ENCODE measurements at regions not wholly inside any gene's neighbourhood (a gene's known extent, or its start where the extent isn't known, plus 50 kb on each side); places are given as distances from the start of the nearest gene placed in this dataset.

DNA sequence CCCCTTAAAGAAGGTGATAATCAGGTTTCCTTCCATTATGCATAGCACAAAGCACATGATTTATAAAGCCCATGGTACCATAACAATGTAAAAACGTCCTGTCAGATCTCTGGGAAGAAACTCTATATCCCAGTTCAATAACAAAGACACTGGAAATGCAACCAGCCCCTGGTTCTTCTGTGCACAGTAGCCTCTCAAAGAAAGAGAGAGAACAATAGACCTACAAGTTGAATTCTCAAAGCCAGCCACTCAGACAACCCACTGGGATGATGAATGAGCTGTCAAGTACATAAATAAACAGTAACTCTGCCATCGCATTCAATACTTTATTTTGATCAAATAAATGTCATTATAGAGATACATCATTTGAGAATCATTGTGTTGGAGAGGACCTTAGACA is 400.1 kb upstream of the CPEB2 start:
- no peaks in the 10 kb centered on the region for H3K36me3 Mint-ChIP-seq (ENCODE audit: low read depth)
- no peak overlapping the region for H3K4me3 Mint-ChIP-seq
- no peak overlapping the region for H3K27ac Mint-ChIP-seq
- peaks cover 3% of the 10 kb centered on the region for H3K27me3 Mint-ChIP-seq (ENCODE audit: low read depth)
- H3K4me1 Mint-ChIP-seq (ENCODE audit: low read depth) = no peaks in the 10 kb centered on the region
- CTCF ChIA-PET = no interaction called here
- H3K9me3 Mint-ChIP-seq = no peaks in the 10 kb centered on the region
- no peak for DNase-seq
- intact Hi-C loops (cut with micrococcal nuclease) = no loop called here

DNA sequence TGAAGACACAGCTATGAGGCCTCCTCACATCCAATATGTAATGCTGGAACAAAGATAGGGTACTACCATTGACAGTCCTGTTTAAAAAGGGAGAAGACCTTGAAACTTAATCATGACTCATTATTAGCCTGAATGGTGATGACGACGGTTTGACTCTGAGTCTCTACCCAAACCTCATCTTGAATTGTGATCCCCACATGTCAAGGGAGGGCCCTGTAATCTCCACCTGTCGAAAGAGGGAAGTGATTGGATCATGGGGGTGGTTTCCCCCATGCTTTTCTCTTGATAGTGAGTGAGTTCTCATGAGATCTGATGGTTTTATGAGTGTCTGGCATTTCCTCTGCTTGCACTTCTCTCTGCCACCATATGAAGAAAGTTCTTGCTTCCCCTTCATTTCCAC is 395.3 kb upstream of the CPEB2 start:
- DNase-seq = no peak
- CTCF ChIA-PET = no interaction called here
- Mint-ChIP-seq H3K9me3 (no peaks in the 10 kb centered on the region), H3K4me3 (no peak overlapping the region), H3K27ac (no peak overlapping the region), H3K4me1 (ENCODE audit: low read depth) (no peaks in the 10 kb centered on the region), H3K36me3 (ENCODE audit: low read depth) (no peaks in the 10 kb centered on the region), H3K27me3 (ENCODE audit: low read depth) (peaks cover 8% of the 10 kb centered on the region)
- intact Hi-C loops (cut with micrococcal nuclease) = no loop called here

- H3K27me3 Mint-ChIP-seq (ENCODE audit: low read depth) = peaks cover 8% of the 10 kb centered on the region
- no peaks in the 10 kb centered on the region for H3K4me1 Mint-ChIP-seq (ENCODE audit: low read depth)
- H3K27ac Mint-ChIP-seq = no peak overlapping the region
- H3K9me3 Mint-ChIP-seq = no peaks in the 10 kb centered on the region
- CTCF ChIA-PET = no interaction called here
- H3K4me3 Mint-ChIP-seq = no peak overlapping the region
- intact Hi-C loops (cut with micrococcal nuclease) = no loop called here
- DNase-seq = no peak
- H3K36me3 Mint-ChIP-seq (ENCODE audit: low read depth) = no peaks in the 10 kb centered on the region
Observed at GRCh38 chr4:14607578-14607977, 394.7 kb upstream of the CPEB2 start.

GRCh38 chr4:14608630-14609029 is 393.7 kb upstream of the CPEB2 start:
- Mint-ChIP-seq H3K36me3 (ENCODE audit: low read depth) (no peaks in the 10 kb centered on the region), H3K27me3 (ENCODE audit: low read depth) (peaks cover 13% of the 10 kb centered on the region), H3K27ac (no peak overlapping the region), H3K4me1 (ENCODE audit: low read depth) (no peaks in the 10 kb centered on the region), H3K4me3 (no peak overlapping the region), H3K9me3 (no peaks in the 10 kb centered on the region)
- intact Hi-C loops (cut with micrococcal nuclease) = no loop called here
- no peak for DNase-seq
- CTCF ChIA-PET = no interaction called here

DNA sequence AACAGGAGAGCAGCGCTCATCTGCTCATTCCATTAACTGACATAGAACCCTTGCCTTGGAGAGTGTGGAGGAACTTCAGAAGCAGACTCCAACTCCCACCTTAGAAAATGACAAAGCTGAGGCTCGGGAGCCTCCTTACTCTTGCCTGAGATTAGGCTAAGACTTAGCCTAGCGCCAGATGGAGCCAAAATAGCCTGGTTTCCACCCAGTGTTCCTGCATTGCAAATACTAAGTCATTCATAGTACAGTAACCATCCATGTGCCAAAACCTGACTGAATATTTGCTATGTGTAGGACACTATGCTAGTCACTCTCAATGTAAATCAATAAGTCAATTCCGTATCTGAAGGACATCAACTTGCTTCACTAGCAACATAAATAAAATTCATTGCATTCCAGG is 387.4 kb upstream of the CPEB2 start:
- H3K9me3 Mint-ChIP-seq = no peaks in the 10 kb centered on the region
- peaks cover 21% of the 10 kb centered on the region for H3K27me3 Mint-ChIP-seq (ENCODE audit: low read depth)
- H3K4me3 Mint-ChIP-seq = no peak overlapping the region
- intact Hi-C loops (cut with micrococcal nuclease) = loop anchor here (10.0 kb wide), 1 partner anchor 60 kb away; no protein-coding TSS in a partner anchor
- no peak for DNase-seq
- H3K27ac Mint-ChIP-seq = no peak overlapping the region
- no peaks in the 10 kb centered on the region for H3K4me1 Mint-ChIP-seq (ENCODE audit: low read depth)
- no peaks in the 10 kb centered on the region for H3K36me3 Mint-ChIP-seq (ENCODE audit: low read depth)
- CTCF ChIA-PET = no interaction called here

- Mint-ChIP-seq H3K27me3 (ENCODE audit: low read depth) (peaks cover 21% of the 10 kb centered on the region), H3K36me3 (ENCODE audit: low read depth) (no peaks in the 10 kb centered on the region), H3K4me1 (ENCODE audit: low read depth) (no peaks in the 10 kb centered on the region), H3K27ac (no peak overlapping the region), H3K4me3 (no peak overlapping the region), H3K9me3 (no peaks in the 10 kb centered on the region)
- intact Hi-C loops (cut with micrococcal nuclease) = loop anchor here (10.0 kb wide), 1 partner anchor 59 kb away; no protein-coding TSS in a partner anchor
- CTCF ChIA-PET = no interaction called here
- DNase-seq = no peak
Observed at GRCh38 chr4:14615671-14616070, 386.6 kb upstream of the CPEB2 start.

DNA sequence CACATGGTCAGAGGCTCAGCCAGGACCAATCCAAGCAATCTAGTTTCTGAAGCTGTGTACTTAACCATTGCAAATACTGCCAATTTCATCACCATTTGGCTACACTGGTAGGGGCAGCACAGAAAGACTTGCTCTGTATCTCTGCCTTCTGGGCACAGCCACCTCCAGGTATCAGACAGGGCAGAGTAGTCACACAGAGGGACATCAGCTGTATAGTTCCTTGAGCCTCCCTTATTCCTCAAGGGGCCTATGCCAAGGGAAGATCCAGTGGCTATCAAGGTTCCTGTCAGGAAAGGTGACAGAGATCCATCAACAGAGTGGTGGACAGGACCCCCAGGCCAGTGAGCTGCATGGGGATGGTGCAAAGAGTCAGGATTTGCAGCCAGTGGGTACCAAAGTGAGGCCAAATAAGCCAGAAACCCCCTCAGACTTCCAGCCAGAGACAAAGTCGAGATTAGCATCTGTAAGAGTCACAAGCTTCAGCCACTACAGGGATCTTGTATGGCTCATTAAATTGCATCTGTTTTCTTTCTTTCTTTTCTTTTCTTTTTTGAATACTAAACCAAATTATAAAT is 381.6 kb upstream of the CPEB2 start:
- Mint-ChIP-seq H3K27me3 (ENCODE audit: low read depth) (peaks cover 11% of the 10 kb centered on the region), H3K4me3 (no peak overlapping the region), H3K36me3 (ENCODE audit: low read depth) (no peaks in the 10 kb centered on the region), H3K9me3 (peaks cover 3% of the 10 kb centered on the region), H3K4me1 (ENCODE audit: low read depth) (no peaks in the 10 kb centered on the region), H3K27ac (no peak overlapping the region)
- CTCF ChIA-PET = no interaction called here
- DNase-seq = no peak
- intact Hi-C loops (cut with micrococcal nuclease) = no loop called here

DNA sequence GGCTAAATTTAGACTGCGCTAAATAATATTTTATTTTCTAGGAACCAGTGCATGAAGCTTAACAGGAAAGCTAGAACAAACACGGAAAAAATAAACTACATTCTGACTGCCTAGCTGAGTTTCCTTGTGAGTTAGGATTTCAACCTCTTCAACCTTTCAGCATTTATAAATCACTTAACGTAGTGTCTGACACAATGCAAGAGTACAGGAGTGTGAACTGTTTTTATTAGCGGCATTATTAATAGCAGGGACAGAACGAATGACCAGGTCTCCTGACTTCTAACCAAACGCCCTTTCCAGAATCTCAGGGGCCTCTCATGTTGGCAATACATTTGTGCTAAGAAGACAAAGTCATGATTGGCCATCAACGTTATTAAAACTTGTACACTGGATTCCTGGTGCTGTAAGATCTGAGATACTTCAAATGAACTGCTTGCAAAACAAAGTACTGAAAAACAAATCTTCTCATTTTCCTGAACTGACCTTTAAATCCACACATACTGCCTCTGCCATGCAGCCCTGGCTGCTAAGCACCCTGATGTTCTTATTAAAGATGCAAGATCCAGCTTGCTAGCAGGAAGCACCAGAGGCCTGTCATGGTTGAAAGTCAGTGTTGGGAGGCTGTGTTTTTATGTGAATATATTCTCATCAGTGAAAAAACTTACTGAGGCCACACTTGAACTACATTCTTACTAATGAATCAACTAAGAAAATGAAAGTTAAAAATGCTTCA is 380.4 kb upstream of the CPEB2 start:
- H3K9me3 Mint-ChIP-seq = peaks cover 3% of the 10 kb centered on the region
- no peak for DNase-seq
- no peak overlapping the region for H3K4me3 Mint-ChIP-seq
- H3K27me3 Mint-ChIP-seq (ENCODE audit: low read depth) = peaks cover 7% of the 10 kb centered on the region
- CTCF ChIA-PET = interaction anchor here (0.6 kb wide), 1 partner anchor 56 kb away, joined by 4 read pairs; no protein-coding TSS in a partner anchor
- H3K27ac Mint-ChIP-seq = no peak overlapping the region
- no peaks in the 10 kb centered on the region for H3K36me3 Mint-ChIP-seq (ENCODE audit: low read depth)
- intact Hi-C loops (cut with micrococcal nuclease) = no loop called here
- H3K4me1 Mint-ChIP-seq (ENCODE audit: low read depth) = no peaks in the 10 kb centered on the region

DNA sequence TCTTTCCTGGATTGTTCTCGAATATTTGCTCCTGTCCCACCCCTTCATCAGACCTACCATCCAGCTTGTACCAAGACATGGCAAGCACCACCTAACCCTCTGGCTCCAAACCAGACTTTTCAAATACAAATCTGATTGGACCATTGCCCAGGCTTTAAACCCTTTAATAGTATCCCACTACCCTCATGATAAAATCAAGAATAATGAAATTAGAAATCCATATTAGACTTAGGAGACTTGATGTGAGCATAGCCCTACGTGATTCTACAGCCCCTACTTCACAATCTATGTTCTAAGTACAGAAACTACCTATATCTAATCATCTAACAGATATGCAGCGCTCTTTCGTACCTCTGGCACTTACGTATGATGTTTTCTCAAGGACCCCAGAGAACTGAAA is 375.2 kb upstream of the CPEB2 start:
- intact Hi-C loops (cut with micrococcal nuclease) = no loop called here
- peaks cover 7% of the 10 kb centered on the region for H3K27me3 Mint-ChIP-seq (ENCODE audit: low read depth)
- no peaks in the 10 kb centered on the region for H3K4me1 Mint-ChIP-seq (ENCODE audit: low read depth)
- no peaks in the 10 kb centered on the region for H3K36me3 Mint-ChIP-seq (ENCODE audit: low read depth)
- H3K27ac Mint-ChIP-seq = no peak overlapping the region
- peaks cover 3% of the 10 kb centered on the region for H3K9me3 Mint-ChIP-seq
- CTCF ChIA-PET = no interaction called here
- DNase-seq = no peak
- no peak overlapping the region for H3K4me3 Mint-ChIP-seq

DNA sequence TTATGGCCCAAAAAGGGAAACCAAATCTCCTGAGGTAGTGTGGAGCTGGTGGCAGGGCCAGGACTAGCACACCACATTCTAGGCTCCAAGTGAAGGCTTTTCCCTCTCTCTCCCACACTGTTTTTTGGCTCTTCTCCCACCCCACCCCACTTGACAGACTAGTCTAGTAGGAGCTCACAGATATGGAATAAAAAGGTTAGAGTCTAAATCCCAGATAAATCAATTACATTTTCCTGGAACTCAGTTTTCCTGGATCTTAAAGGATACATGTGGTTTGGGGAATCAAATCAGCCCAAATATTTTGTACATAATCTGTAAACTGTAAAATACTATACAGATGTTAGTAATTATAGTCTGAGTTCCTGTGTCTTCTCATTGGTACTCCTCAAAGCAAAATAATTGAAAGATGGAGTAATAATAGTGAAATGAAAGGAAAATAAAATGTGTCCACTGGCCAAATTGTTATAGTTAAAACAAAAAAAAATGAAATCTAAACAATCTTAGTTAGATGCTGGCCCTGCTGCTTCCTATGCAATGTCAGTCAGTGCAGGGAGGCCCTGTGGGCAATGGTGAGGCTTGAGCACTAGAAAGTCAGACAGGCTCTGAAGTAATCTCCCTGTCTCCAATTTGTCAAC is 370.4 kb upstream of the CPEB2 start:
- H3K4me1 Mint-ChIP-seq (ENCODE audit: low read depth) = no peaks in the 10 kb centered on the region
- no peak overlapping the region for H3K27ac Mint-ChIP-seq
- H3K27me3 Mint-ChIP-seq (ENCODE audit: low read depth) = peaks cover 5% of the 10 kb centered on the region
- H3K4me3 Mint-ChIP-seq = no peak overlapping the region
- no peak for DNase-seq
- CTCF ChIA-PET = no interaction called here
- intact Hi-C loops (cut with micrococcal nuclease) = no loop called here
- no peaks in the 10 kb centered on the region for H3K36me3 Mint-ChIP-seq (ENCODE audit: low read depth)
- peaks cover 5% of the 10 kb centered on the region for H3K9me3 Mint-ChIP-seq

- Mint-ChIP-seq H3K4me3 (no peak overlapping the region), H3K9me3 (peaks cover 5% of the 10 kb centered on the region), H3K36me3 (ENCODE audit: low read depth) (no peaks in the 10 kb centered on the region), H3K27ac (no peak overlapping the region), H3K4me1 (ENCODE audit: low read depth) (no peaks in the 10 kb centered on the region), H3K27me3 (ENCODE audit: low read depth) (peaks cover 16% of the 10 kb centered on the region)
- DNase-seq = no peak
- intact Hi-C loops (cut with micrococcal nuclease) = no loop called here
- CTCF ChIA-PET = no interaction called here
Observed at GRCh38 chr4:14636563-14636962, 365.7 kb upstream of the CPEB2 start.

DNA sequence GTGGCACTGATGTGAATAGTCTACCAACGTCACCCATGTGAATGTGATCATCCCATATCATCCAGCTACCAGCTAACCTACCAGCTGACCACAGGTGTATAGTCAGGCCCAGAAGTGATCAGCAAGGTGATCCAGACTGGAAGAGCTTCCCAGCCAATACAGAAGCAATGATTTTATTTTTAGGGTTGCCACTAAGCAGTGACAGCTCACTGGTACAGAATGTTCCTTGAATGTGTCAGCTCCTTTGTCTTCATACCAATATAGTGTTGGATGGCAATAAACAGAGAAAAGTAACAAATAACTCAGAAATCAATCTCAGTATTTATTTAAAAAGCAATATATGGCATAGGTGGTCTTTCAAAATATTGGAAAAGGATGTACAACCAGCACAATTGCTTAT is 361.8 kb upstream of the CPEB2 start:
- H3K4me1 Mint-ChIP-seq (ENCODE audit: low read depth) = no peaks in the 10 kb centered on the region
- no peaks in the 10 kb centered on the region for H3K36me3 Mint-ChIP-seq (ENCODE audit: low read depth)
- DNase-seq = no peak
- H3K9me3 Mint-ChIP-seq = no peaks in the 10 kb centered on the region
- no peak overlapping the region for H3K27ac Mint-ChIP-seq
- CTCF ChIA-PET = no interaction called here
- H3K27me3 Mint-ChIP-seq (ENCODE audit: low read depth) = peaks cover 16% of the 10 kb centered on the region
- no peak overlapping the region for H3K4me3 Mint-ChIP-seq
- intact Hi-C loops (cut with micrococcal nuclease) = no loop called here

GRCh38 chr4:14641871-14642270 is 360.4 kb upstream of the CPEB2 start:
- no peak overlapping the region for H3K27ac Mint-ChIP-seq
- intact Hi-C loops (cut with micrococcal nuclease) = no loop called here
- peaks cover 13% of the 10 kb centered on the region for H3K27me3 Mint-ChIP-seq (ENCODE audit: low read depth)
- CTCF ChIA-PET = no interaction called here
- no peak overlapping the region for H3K4me3 Mint-ChIP-seq
- H3K36me3 Mint-ChIP-seq (ENCODE audit: low read depth) = no peaks in the 10 kb centered on the region
- no peaks in the 10 kb centered on the region for H3K4me1 Mint-ChIP-seq (ENCODE audit: low read depth)
- no peak for DNase-seq
- no peaks in the 10 kb centered on the region for H3K9me3 Mint-ChIP-seq
